Erythroblast (primary cell): ENCODE measurements at regions not wholly inside any gene's neighbourhood (a gene's known extent, or its start where the extent isn't known, plus 50 kb on each side); places are given as distances from the start of the nearest gene placed in this dataset.
"Not testable (repeated sequence)": the region's sequence is repeated elsewhere in the genome, so short reads cannot be mapped to it uniquely, and the experiment has no call there.

Experiments used
- DNase-seq, 2 experiments: peaks; one replicate each; lab custom pipeline; 2025; lab: John Stamatoyannopoulos, UW
- GATA1 ChIP-seq: IDR thresholded peaks from 2 replicates; pipeline ENCODE4 v1.6.1; 2011; ENCODE audit warnings: low read depth, mild to moderate bottlenecking, control low read depth, low read length, moderate library complexity
- POLR2A ChIP-seq: IDR thresholded peaks from 2 replicates; pipeline ENCODE4 v1.6.1; 2011; ENCODE audit warnings: mild to moderate bottlenecking, low read length

DNA sequence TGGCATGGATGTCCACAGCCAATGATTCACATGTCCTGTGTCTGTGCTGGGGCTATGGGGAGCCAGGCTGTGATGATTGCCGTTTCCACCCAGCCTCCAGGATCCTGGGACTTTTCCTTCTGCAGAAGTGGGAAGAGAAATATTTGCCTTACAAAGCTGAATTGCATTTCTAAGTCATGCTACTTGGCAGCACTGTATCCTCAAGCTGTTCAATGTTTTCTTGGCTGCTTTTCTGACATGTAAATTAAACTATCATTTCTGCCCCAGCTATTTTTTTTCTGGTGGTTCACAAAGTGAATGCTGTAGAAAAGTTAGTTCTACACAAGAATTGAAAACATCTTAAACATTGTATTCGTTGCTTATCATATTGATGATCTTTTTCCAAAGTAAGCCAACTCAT is 51.9 kb upstream of the TCERG1L start:
- TF ChIP-seq GATA1 (no peak), POLR2A (no peak)
- no peak for DNase-seq

DNA sequence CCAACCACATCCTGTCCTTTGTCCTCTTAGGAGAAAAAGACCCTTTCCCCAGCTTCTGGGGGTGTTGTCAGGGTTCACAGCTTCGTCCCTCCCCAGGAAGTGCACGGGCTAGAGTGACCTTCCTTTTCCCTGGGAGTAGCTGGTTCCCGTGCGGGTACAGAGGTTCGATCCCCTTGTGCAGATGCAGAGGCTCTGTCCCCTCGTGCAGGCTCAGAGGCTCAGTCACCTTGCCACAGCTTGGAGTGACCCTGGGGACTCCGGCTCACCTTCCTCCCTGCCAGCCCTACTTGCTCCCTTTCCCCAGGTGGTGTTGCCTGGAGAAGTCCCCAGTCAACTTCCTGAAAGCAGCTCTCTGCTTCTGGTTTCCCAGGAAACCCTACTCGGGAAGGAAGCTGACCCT is 60.0 kb upstream of the TCERG1L start:
- TF ChIP-seq GATA1 (no peak), POLR2A (no peak)
- DNase-seq, result no peak

GRCh38 chr10:131381576-131381975 is 70.1 kb upstream of the TCERG1L start:
- no peak for DNase-seq
- no peak for TF ChIP-seq GATA1
- no peak for TF ChIP-seq POLR2A

DNA sequence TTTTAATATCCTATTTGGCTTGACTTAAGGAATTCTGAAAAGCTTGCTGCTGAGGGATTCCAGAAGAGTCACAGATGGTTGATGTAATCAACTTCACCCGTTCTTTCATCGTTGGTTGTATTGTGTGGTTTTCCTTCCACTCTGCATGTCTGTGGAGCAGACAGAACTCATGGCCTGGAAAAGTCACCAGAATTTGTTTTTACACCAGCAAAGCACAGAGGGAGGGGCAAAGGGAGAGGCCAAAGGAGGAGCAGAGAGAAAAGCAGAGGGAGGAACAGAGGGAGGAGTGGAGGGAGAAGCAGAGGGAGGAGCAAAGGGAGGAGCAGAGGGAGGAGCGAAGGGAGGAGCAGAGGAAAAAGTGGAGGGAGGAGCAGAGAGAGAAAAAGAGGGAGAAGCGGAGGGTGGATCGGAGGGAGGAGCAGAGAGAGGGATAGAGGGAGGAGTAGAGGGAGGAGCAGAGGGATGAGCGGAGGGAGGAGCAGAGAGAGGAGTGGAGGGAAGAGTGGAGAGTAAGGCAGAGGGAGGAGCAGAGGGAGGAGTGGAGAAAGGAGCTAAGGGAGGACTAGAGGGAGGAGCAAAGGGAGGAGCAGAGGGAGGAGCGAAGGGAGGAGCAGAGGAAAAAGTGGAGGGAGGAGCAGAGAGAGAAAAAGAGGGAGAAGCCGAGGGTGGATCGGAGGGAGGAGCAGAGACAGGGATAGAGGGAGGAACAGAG is 73.8 kb upstream of the TCERG1L start:
- DNase-seq, result not testable (repeated sequence)

DNA sequence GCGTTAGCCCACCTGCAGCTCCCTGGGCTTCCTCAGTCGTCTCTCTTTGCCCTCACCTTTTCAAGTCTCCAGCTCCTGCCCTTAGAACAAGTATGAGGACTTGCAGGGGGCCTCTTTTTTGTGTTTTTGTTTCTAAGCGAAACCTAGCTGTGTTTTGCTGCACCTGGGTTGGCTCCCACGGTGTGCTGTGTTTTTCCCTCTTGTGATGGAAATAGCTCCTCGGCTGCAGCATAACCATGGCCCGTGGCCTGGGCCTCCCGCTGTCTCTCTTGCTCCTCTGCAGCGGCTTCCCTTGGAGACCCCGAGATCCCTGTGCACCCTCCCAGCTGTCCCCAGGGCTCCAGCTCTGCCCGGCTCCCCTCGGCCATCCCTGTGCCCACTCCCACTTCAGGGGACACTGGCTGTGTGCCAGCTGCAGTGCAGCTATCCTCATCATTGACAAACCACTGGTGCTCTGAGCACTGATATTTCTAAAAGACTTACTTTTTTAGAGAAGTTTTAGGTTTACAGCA is 75.6 kb upstream of the TCERG1L start:
- TF ChIP-seq GATA1, result no peak
- no peak for TF ChIP-seq POLR2A
- no peak for DNase-seq

GRCh38 chr10:131391936-131392335 is 80.4 kb upstream of the TCERG1L start:
- TF ChIP-seq POLR2A (no peak), GATA1 (no peak)
- no peak for DNase-seq

- DNase-seq, result no peak
- TF ChIP-seq POLR2A (no peak), GATA1 (no peak)
Observed at GRCh38 chr10:131396121-131397050, 84.9 kb upstream of the TCERG1L start.

DNA sequence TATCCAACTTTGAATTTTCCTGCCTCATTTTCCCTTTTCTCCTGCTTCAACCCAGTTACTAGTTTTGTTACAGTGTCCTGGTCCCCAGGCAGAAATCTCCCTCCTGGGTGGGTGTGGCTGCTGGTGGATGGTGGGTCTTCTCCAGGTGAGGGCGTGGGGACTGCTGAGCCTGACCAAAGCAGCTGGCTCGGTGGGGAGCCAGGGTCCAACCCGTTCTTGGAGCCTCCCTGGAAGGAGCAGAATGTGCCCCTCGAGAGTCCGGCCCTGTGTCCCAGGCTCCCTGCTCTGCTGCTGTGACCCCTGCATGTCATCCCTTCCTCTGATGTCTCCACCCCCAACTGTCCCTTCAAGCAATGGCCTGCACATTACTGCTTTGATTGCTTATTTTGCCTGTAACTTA is 86.6 kb upstream of the TCERG1L start:
- no peak for TF ChIP-seq POLR2A
- TF ChIP-seq GATA1, result no peak
- no peak for DNase-seq

GRCh38 chr10:131399981-131400380 is 88.5 kb upstream of the TCERG1L start:
- no peak for DNase-seq
- TF ChIP-seq GATA1 (no peak), POLR2A (no peak)

- no peak for DNase-seq
- TF ChIP-seq GATA1 (no peak), POLR2A (no peak)
Observed at GRCh38 chr10:131400513-131400912, 89.0 kb upstream of the TCERG1L start.

DNA sequence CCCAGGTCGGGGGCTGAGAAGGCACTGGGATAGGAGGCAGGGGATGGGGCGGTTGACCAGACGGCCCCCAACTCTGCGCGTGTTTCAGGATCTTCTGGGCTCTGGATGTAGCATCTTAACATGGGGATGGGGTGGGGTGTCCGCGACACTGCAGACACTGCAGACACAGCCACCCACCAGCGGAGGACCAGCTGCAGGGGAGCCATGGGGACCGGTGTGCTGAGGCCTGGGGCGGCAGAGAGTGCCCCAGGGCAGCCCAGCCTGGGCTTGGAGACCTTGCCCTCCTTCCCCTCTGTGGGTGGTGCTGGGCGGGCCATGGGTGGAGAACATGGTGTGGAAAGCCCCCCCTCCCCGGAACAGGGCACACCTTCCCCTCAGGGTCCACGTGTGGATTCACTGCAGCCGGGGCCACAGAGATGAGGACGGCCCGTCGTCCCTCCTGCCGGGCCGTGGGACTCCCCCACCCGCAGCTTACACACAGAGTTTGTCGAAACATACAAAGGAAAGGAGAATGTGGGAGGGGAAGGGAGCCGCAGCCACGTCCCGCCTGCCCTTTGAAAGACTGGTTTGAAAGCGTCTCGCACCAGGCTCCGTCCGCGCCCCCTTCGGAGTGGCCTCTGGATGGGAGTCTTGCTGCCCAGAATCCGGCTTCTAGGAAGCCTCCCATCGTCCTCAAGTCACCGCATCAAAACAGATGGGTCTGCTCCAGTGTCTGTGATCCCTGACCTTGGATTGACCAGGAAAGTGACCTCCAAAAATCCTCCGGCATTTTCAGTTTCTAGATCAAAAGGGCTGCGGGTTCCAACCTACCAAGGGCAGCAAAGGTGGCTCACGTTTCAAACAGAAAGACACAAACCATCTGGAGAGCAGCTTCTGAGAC is 91.5 kb upstream of the TCERG1L start:
- no peak for TF ChIP-seq POLR2A
- TF ChIP-seq GATA1, result no peak
- no peak for DNase-seq

DNA sequence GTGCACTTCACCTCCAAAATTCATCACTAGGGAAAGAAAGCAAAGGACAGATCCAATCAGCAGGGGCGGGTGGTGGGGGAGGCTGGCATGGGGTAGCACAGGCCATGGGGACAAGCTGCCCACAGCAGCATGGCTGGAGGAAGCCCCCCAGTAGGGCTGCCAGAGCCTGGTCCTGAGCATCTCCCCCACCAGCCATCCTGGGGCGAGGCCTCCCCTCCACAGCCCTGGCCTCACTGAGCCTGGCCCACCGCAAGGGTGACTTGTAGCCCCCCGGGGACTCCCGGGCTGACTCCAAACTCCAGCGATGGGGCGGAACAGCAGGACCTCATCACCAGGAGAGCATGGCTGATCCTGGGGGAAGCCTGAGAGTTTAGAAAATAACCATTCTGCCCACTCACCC is 92.4 kb upstream of the TCERG1L start:
- DNase-seq, result no peak
- no peak for TF ChIP-seq GATA1
- TF ChIP-seq POLR2A, result no peak

DNA sequence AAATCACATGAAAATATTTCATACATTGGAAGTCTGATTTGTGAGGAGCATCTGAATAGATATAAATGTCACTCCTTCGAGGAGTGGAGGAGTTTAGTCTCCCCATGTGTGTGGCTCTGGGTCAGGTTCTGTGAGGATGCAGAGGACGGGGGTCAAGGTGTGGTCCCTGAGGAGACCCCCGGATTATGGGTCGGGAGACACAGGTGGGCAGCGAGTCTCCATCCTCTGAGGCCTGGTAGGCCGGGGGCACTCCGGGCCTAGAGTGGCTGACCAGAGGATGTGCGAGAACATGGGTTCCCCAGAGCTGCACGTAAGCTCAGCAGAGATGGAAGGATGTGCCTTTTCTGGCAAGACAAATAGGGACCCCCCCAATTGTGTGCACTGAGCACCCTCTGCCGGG is 93.4 kb upstream of the TCERG1L start:
- DNase-seq, result no peak
- no peak for TF ChIP-seq POLR2A
- no peak for TF ChIP-seq GATA1

DNA sequence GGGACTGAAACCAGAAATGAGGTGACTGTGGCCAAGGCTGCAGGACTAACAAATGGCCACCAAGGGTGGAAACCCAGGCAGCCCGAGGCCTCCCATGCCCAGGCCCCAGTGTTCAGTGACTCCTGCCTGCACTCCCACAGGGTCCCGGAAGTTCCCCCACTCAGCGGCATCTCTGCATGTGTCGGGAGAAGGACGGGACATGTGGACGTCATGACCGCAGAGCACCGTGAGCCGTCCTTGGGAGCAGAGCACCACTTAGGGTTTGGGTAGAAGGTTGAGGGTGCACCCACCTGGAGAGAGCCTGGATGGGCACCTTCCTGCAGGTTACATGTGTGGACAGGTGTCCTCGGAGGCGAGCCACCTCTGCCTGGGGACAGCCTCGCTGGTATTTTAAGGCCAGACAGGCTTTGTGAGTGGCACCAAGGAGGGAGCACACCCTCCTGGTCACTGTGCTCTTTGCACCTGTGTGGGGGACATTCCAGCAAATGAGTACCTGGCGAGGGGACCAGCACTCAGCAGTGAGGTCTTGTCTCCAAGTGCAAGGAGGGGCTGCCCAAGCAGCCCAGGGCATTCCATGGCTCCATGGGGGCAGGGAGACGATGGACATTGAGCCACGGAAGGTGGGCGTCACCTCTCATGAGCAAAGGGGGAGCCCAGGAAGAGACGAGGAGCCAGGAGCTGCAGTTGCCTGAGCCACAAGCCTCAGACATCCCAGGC is 95.3 kb upstream of the TCERG1L start:
- TF ChIP-seq GATA1 (no peak), POLR2A (no peak)
- no peak for DNase-seq
